Naive thymus-derived CD8-positive, alpha-beta T cell (primary cell): ENCODE measurements at regions not wholly inside any gene's neighbourhood (a gene's known extent, or its start where the extent isn't known, plus 50 kb on each side); places are given as distances from the start of the nearest gene placed in this dataset.

Source experiments
- ATAC-seq, 2 donors: fragments of 150-1000 bp; cut with Tn5 transposase in 1 of 2; sonication (Bioruptor Pico), chemical (Tn5 transposase) in 1 of 2; 1 replicate in 1 of 2; 2 replicates in 1 of 2; pipeline ENCODE4 v1.10.0; 2021; ENCODE audit warnings: mild to moderate bottlenecking in 2 of 2, moderate library complexity in 2 of 2
- POLR2A ChIA-PET: fragments of 350-600 bp; sonication (Branson Sonifier 250); formaldehyde crosslinking; loops from one replicate; lab custom pipeline; 2021; ENCODE audit warnings: antibody characterized with exemption; lab: Charles Lee
- DNase-seq, 10 donors: peaks; one replicate each; pipeline versions ENCODE4 v3.0.0 to v3.0.0-alpha.2; 2020 to 2022
- H3K27ac Mint-ChIP-seq, 10 donors: one replicate each; pipeline ENCODE4 v1.8.0; 2020 to 2022; ENCODE audit warnings: mild to moderate bottlenecking in 10 of 10, mixed read lengths in 10 of 10, moderate library complexity in 4 of 10, inconsistent platforms in 1 of 10
- H3K27me3 Mint-ChIP-seq, 5 donors: one replicate each; pipeline ENCODE4 v1.8.0; 2021 to 2022; ENCODE audit warnings: mixed read lengths in 5 of 5
- H3K36me3 Mint-ChIP-seq, 3 donors: one replicate each; pipeline ENCODE4 v1.8.0; 2020 to 2022; ENCODE audit warnings: mixed read lengths in 3 of 3, mild to moderate bottlenecking in 2 of 3, inconsistent platforms in 1 of 3
- H3K4me1 Mint-ChIP-seq, 4 donors: one replicate each; pipeline ENCODE4 v1.8.0; 2021 to 2022; ENCODE audit warnings: mixed read lengths in 4 of 4
- H3K4me3 Mint-ChIP-seq, 10 donors: one replicate each; pipeline ENCODE4 v1.8.0; 2020 to 2022; ENCODE audit warnings: mild to moderate bottlenecking in 10 of 10, mixed read lengths in 10 of 10, moderate library complexity in 6 of 10, inconsistent platforms in 1 of 10
- H3K9me3 Mint-ChIP-seq, 9 donors: one replicate each; pipeline ENCODE4 v1.8.0; 2020 to 2022; ENCODE audit warnings: mixed read lengths in 9 of 9, mild to moderate bottlenecking in 3 of 9, inconsistent platforms in 1 of 9, moderate library complexity in 1 of 9

DNA sequence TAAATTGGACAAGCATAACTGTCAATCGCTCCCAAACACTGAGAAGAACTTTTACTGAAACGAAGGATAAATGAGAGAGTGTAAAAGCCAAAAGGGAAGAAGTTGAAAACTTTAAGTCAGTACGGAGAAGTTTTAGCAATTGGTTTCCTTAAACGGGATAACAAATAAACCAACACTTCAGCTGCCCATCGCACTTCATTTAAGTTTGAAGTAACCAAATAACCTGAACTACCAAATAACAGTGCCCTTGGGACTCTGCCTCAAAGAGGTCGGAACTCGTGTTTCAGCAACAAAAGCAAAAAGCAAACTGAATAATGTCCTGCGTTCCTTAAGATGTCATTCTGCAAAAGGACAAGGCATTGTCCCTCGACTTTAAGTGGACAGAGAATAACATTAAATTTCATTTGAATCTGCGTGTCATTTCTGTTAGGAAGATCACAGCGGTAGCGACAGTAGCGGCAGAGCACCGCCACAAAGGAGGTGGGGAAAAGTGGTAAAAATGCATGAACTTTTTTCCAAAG is 127.0 kb upstream of the C11orf58 start:
- H3K4me1 Mint-ChIP-seq: peaks cover 24 to 39% (median 31%) of the 10 kb centered on the region in 4 donors
- POLR2A ChIA-PET: no interaction called here
- DNase-seq (no peak), ATAC-seq (no peak)
- H3K9me3 Mint-ChIP-seq: peaks cover 0 to 8% (median 0%) of the 10 kb centered on the region in 9 donors
- H3K4me3 Mint-ChIP-seq: peak overlapping the region in 2 of 10 donors; percentile 37 to 69
- no peak overlapping the region for H3K27ac Mint-ChIP-seq
- peaks cover 12 to 48% (median 39%) of the 10 kb centered on the region in 5 donors for H3K27me3 Mint-ChIP-seq
- H3K36me3 Mint-ChIP-seq: peaks cover 0 to 1% (median under 1%) of the 10 kb centered on the region in 3 donors

DNA sequence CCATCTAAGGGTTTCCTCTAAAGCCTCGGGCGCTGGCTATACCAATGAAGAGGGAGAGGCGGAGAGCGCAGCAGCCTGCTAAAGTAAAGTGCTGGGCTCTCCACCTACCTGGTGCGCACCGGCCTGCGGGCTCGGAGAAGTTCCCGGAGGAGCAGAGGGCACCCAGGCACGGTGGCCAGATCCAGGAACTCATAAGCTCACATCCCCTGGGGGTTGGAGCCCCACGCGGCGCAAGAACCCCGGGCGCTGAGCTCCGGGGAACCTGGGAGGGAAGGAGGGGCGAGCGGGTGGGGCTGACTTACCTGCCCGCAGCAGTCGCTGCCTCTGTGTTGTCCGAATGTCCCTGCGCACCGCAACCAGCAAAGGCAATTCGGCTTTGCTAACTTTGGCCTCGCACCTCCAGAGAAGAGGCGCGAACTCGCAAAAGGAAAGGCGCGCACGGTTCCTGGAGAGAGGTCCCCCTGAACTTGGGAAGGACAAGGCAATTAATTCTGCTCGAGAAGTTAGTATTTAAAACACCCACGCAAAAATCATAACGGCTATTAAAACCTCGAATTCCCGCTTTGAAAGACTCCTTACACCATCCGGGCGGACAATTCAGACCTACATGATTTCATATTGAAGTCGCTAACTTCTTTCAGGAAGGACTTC is 127.6 kb upstream of the C11orf58 start:
- peaks cover 0 to 12% (median 3%) of the 10 kb centered on the region in 9 donors for H3K9me3 Mint-ChIP-seq
- H3K36me3 Mint-ChIP-seq: peaks cover 0 to 5% (median 5%) of the 10 kb centered on the region in 3 donors
- peaks cover 9 to 51% (median 41%) of the 10 kb centered on the region in 5 donors for H3K27me3 Mint-ChIP-seq
- peaks cover 29 to 45% (median 37%) of the 10 kb centered on the region in 4 donors for H3K4me1 Mint-ChIP-seq
- no peak overlapping the region for H3K4me3 Mint-ChIP-seq
- DNase-seq: no peak
- no peak for ATAC-seq
- POLR2A ChIA-PET: no interaction called here
- H3K27ac Mint-ChIP-seq: no peak overlapping the region

DNA sequence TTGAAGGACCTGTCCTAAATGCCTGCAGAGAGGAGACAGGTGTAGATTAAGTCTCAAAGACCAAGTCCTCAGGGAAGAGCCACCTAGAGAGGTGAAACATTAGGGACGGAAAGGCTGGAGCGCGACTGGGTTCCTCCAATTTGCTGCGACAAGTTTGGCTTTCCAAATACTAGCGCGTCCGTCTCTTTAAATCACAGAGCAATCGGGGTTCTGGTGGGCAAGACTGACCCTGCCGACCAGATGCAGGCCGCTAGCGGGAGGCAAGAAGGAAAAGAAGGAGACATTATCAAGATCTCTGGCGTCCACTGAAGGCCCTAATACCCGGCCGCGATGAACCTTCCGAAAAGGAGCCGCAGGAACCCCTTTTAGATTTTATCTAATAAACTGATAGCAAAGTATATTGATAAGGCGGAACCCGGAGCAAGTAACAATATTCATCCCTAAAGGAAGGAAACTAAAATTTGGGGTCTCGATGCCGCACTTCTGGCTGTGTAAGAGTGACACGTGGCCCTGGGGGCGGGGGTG is 128.2 kb upstream of the C11orf58 start:
- Mint-ChIP-seq H3K27me3 (peaks cover 3 to 50% (median 43%) of the 10 kb centered on the region in 5 donors), H3K9me3 (peaks cover 0 to 12% (median 3%) of the 10 kb centered on the region in 9 donors), H3K27ac (no peak overlapping the region), H3K4me3 (no peak overlapping the region), H3K36me3 (peaks cover 0 to 5% (median 5%) of the 10 kb centered on the region in 3 donors), H3K4me1 (peaks cover 29 to 50% (median 42%) of the 10 kb centered on the region in 4 donors)
- POLR2A ChIA-PET: no interaction called here
- ATAC-seq (no peak), DNase-seq (no peak)

DNA sequence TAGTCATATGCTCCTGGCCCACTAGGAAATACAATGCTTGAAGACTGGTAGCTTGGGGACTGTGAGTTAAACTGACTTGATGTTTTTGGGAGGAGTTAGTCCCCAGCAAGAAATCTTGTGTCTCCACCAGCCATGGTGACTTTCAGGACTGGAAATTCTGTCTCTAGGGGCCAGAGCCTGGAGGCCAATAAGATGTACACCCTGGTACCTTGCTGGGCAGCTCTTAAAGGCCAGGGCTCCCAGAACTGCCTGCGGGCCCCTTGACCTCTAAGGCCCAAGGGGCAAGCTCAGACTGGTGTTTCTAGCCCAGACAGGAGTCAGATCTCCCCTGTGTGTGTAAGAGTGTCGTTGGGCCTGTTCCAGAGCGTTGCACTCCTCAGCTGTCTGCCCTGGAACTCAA is 128.7 kb upstream of the C11orf58 start:
- ATAC-seq (no peak), DNase-seq (no peak)
- no peak overlapping the region for H3K27ac Mint-ChIP-seq
- peaks cover 1 to 47% (median 41%) of the 10 kb centered on the region in 5 donors for H3K27me3 Mint-ChIP-seq
- peaks cover 29 to 55% (median 44%) of the 10 kb centered on the region in 4 donors for H3K4me1 Mint-ChIP-seq
- H3K36me3 Mint-ChIP-seq: peaks cover 0 to 6% (median 5%) of the 10 kb centered on the region in 3 donors
- H3K9me3 Mint-ChIP-seq: peaks cover 0 to 12% (median 3%) of the 10 kb centered on the region in 9 donors
- no peak overlapping the region for H3K4me3 Mint-ChIP-seq
- POLR2A ChIA-PET: no interaction called here

DNA sequence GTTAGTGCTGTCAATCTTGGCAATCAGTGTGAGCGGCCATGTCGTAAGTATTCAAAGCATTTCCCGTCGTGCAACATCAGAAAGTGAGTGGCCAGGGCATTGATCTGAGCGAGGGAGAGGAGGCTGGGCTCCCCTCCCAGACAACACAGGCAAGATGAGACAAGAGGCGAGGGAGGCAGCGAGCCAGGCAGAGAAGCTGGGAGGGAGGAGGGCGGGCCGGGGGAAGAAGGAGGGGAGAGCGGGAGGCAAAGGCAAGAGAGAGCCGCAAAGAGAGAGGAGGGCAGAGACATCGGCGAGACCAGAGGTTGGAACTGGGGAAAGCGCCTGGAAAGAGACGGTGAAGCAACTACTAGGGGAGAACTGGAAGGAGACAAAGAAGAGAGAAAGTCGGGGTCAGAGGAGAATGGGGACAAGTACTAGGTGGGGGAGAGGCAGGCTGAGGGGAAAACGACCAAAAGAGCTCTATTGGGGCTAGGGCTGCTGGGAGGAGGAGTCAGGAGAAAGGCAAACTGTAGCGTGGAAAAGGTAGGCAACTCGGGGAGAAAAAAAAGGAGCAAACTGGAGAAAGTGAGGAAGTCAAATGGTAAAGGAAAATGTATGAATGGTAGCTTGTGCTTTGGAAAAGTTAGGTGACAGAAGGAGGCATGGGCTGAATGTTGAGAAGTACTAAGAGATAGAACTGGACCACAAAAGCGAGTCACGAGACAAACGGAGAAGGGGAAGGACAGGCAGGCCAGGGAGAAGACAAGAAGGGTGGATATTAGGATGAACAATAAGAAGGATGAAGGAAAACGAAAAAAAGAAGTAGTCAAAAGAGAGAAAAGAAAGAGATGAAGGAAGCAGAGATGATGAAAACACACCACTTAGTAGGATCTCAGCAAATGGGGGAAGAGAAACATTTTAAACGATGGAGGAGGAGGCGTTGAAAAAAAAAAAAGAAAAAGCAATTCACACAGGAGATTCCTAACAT is 130.5 kb upstream of the C11orf58 start:
- Mint-ChIP-seq H3K27me3 (peaks cover 19 to 49% (median 43%) of the 10 kb centered on the region in 5 donors), H3K4me3 (no peak overlapping the region), H3K9me3 (peaks cover 0 to 16% (median 3%) of the 10 kb centered on the region in 9 donors), H3K4me1 (peaks cover 20 to 56% (median 43%) of the 10 kb centered on the region in 4 donors), H3K36me3 (peaks cover 0 to 8% (median 5%) of the 10 kb centered on the region in 3 donors), H3K27ac (no peak overlapping the region)
- POLR2A ChIA-PET: no interaction called here
- ATAC-seq (no peak), DNase-seq (no peak)

DNA sequence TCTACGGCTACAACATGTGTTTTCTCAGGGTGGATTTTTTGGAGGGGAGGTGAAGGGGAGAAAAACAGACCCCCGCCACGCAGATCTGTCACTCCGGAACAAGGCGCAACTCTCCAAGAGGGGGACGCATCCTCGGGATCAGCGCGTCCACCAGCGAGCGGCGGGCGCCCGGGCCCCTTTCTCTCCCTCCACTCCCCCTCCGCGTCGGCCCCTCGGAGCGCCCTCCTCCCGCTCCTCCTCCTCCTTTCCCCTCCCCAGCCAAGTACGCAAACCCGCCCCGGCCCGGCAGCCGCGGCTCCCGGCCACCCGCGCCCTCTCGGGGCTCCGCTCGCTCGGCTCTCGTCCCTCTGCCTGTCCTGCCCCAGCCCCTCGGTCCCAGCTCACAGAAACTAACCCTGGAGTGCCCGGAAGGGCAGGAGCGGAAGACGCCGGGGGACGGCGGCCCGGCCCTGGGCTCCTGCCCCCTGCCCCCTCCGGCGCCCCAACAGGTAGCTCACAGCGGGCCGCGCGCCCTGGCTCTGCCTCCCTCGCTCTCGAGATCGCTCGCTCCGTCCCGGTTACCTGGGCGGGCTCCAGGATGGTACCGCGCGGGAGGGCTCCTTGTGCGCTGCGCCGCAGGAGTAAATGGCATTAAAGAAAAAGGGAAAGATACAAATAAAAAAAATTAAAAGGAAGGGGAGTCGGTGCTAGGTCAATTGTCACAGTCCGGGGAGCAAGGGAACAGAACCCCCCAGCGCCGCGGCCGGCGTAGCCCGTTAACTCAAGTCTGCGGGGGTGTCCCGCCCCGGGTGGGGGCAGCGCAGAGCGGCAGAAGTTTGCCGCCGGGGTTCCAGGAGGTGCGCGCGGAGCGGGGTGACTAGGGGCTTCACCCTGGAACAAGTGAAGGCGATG is 131.4 kb upstream of the C11orf58 start:
- Mint-ChIP-seq H3K27ac (peak overlapping the region in 5 of 10 donors; percentile 1 to 79 (median 9)), H3K4me3 (peak overlapping the region in 9 of 10 donors; percentile 73 to 88 (median 86)), H3K9me3 (peaks cover 0 to 19% (median 3%) of the 10 kb centered on the region in 9 donors), H3K4me1 (peaks cover 16 to 48% (median 36%) of the 10 kb centered on the region in 4 donors), H3K27me3 (peaks cover 29 to 49% (median 44%) of the 10 kb centered on the region in 5 donors), H3K36me3 (peaks cover 0 to 8% (median 5%) of the 10 kb centered on the region in 3 donors)
- ATAC-seq: no peak
- DNase-seq: peak in 2 of 10 donors; percentile 10 to 11
- POLR2A ChIA-PET: interaction anchor here (0.7 kb wide), 1 partner anchor 10 kb away, joined by 3 read pairs; no protein-coding TSS in a partner anchor

DNA sequence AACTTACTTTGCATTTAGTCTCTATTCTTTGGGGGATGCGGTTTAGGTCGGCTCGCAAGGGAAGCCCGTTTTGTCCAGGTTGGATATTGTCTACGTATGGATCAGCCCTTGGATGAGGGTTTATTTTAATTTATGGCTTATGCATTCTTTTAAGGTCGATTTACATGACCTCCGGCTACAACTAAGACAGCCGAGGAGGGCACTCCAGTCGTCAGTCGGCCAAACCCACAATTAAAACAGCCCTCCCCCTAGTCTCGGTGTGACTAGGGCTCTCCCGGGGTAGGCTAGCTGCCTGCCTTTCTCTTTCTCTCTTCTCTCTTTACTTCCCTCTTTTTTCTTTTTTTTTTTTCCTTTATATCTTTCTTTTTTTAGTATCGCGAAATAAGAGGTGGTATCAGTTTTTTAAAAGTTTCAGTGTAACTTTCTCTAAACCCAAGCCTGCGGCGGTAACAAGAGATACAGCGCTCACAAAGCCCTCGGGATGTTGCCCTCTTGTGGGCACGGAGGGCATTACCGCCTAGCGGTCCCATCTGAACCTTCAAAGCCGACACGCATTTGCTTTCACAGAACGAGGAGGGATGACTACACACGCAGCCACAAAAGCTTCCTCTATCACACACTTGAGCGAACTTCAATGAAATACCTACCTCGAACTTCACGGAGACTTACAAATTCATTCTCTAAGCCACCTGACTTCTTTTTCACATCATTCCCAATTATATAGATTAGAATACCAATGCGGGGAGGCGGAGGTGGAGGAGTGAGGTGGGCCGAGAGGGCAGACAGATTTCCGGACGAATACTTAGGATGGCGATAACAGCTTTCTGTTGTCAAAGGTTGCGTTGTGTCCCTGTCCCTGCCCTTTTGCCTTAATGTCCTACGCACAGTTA is 132.3 kb upstream of the C11orf58 start:
- Mint-ChIP-seq H3K9me3 (peaks cover 0 to 19% (median 3%) of the 10 kb centered on the region in 9 donors), H3K4me1 (peaks cover 11 to 39% (median 33%) of the 10 kb centered on the region in 4 donors), H3K36me3 (peaks cover 0 to 8% (median 5%) of the 10 kb centered on the region in 3 donors), H3K27me3 (peaks cover 32 to 47% (median 41%) of the 10 kb centered on the region in 5 donors), H3K4me3 (peak overlapping the region in 9 of 10 donors; percentile 73 to 88 (median 86)), H3K27ac (peak overlapping the region in 8 of 10 donors; percentile 1 to 79 (median 20))
- ATAC-seq: peak; percentile 86 to 90
- DNase-seq: peak; percentile 56 to 87 (median 77)
- POLR2A ChIA-PET: interaction anchor here (0.7 kb wide), 2 partner anchors 11 to 1520 kb away, joined by 3 read pairs; no protein-coding TSS in a partner anchor

DNA sequence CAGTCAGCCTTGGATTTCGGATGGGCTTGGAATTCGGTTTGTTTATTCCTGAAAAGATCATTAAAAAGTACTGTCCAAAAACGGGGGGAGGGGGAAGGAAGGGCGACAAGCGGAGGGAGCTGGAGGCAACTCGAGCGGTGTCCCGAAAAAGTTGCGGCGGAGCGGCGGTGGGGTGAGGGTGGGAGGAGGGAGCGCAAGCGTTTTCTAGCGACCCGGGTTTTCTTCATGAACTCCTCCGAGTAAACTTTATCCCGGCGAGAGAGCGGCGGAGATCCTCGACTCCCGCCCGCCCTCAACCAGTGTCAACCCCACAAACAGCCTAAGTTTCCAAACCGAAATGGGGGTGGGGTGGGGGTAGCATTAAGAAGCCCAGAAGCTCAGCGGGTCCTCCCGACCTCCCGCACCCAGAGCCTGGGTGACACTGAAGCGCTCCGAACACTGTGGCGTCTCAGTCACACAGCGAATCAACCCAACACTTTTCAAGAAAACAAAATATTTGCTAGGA is 133.0 kb upstream of the C11orf58 start:
- peak overlapping the region in 1 of 10 donors; percentile 73 for H3K27ac Mint-ChIP-seq
- H3K4me3 Mint-ChIP-seq: peak overlapping the region in 9 of 10 donors; percentile 73 to 88 (median 86)
- POLR2A ChIA-PET: no interaction called here
- peak in 1 of 2 donors; percentile 6 for ATAC-seq
- peaks cover 0 to 19% (median 3%) of the 10 kb centered on the region in 9 donors for H3K9me3 Mint-ChIP-seq
- peaks cover 39 to 53% (median 42%) of the 10 kb centered on the region in 5 donors for H3K27me3 Mint-ChIP-seq
- H3K36me3 Mint-ChIP-seq: peaks cover 0 to 8% (median 5%) of the 10 kb centered on the region in 3 donors
- peaks cover 11 to 38% (median 33%) of the 10 kb centered on the region in 4 donors for H3K4me1 Mint-ChIP-seq
- no peak for DNase-seq

DNA sequence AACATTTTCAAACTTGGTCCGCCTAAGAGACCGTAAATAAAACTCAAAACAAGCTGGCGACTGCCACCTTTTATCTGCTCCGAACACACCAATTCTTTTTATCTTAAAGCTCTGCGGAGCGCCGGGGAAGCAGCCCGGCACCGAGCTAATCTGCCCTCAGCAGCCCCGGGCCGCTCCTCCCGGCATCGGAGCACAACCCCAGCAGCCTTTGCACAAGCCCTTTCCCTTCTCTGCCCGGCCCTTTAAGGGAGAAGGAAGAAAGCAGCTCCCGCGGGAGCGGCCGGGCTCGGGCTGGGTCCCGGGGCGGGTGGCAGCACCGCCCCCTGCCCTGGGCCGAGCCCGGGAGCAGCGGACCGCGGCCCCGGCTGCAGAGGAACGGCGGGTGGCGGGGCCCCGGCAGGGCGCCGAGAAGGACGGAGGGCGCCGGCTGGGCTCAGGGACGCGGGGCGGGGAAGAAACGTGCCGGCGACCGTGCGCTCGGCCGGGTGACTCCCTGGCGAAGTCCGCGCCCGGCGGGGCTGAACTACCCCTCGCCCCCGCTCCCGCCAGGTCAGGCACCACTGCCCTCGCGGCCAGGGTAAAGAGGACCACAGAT is 133.6 kb upstream of the C11orf58 start:
- H3K27me3 Mint-ChIP-seq: peaks cover 39 to 57% (median 40%) of the 10 kb centered on the region in 5 donors
- H3K4me1 Mint-ChIP-seq: peaks cover 11 to 38% (median 33%) of the 10 kb centered on the region in 4 donors
- H3K27ac Mint-ChIP-seq: peak overlapping the region in 2 of 10 donors; percentile 49 to 73
- ATAC-seq (peak; percentile 29 to 32), DNase-seq (peak in 2 of 10 donors; percentile 29 to 30)
- H3K36me3 Mint-ChIP-seq: peaks cover 0 to 8% (median 5%) of the 10 kb centered on the region in 3 donors
- H3K9me3 Mint-ChIP-seq: peaks cover 0 to 19% (median 3%) of the 10 kb centered on the region in 9 donors
- peak overlapping the region in 9 of 10 donors; percentile 73 to 88 (median 86) for H3K4me3 Mint-ChIP-seq
- POLR2A ChIA-PET: no interaction called here
